ENCODE measurements at regions not wholly inside any gene's neighbourhood (a gene's known extent, or its start where the extent isn't known, plus 50 kb on each side); places are given as distances from the start of the nearest gene placed in this dataset.
"Not testable (repeated sequence)": the region's sequence is repeated elsewhere in the genome, so short reads cannot be mapped to it uniquely, and the experiment has no call there.

GRCh38 chr18:5015213-5015612 lies 181.8 kb downstream of the AKAIN1 start:
- DNase-seq = no peak

- DNase-seq = not testable (repeated sequence)
These were observed 192.8 kb downstream of the AKAIN1 start for GRCh38 chr18:5004031-5004820.

DNA sequence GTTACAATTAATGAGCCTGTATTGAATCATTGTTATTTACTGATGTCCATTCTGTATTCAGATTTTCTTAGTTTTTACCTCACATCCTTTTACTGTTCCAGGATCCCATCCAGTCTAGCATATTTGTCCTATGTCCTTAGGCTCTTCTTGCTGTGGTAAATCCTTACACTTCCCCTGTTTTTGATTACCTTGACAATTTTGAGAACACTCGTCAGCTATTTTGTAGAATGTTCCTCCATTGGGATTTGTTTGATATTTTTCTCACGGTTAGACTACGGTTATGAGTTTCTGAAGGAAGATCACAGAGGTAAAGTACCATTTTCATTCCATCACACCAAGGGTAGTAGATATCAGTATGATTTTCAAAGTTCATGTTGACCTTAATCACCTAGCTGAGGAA lies 202.3 kb downstream of the AKAIN1 start:
- no peak for DNase-seq

DNA sequence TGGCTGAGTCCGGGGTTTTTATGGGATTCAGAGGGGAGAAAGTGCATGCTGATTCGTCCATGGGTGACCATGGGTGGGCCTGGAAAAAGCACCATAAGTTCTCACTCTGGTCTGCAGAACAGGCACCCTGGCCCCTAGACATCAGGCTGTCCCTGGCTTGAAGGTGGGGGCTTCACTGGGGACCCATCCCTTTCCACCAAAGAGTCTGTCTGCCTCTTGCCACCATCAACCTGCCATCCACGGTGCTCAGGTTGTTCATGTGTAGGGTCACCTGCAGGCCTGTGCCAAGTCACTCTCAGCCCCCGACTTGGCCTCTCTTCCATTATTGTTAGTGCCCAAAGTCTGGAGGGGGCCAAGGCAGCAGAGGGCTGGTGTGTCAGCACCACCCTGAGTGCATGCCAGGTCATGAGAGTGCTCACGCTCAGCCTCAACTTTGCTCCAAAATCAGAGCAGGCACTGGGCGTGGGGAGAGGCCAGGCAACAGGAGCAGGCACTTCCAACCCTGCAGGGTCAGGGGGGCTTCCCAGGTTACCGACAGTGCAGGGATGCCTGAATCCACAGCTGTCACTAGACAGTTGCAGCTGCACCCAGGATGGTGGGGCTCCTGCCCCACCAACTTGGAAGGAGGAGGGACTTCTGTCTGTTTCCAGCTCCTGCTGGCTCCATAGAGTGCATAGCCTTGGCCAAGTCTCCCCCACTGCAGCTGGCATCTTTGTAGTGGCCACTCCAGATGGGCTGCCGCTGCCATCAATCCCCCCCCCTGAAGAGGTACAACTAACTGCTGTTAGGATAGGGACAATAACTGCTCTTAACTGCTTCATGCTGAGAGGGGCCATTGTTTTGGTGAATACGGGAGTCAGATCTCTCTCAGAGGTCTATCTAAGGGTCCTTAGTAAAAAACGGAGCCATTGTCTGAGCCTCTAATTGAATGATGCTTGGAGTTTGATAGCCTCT lies 209.3 kb downstream of the AKAIN1 start:
- no peak for DNase-seq

GRCh38 chr18:4986677-4987076 lies 210.4 kb downstream of the AKAIN1 start:
- DNase-seq = no peak

DNA sequence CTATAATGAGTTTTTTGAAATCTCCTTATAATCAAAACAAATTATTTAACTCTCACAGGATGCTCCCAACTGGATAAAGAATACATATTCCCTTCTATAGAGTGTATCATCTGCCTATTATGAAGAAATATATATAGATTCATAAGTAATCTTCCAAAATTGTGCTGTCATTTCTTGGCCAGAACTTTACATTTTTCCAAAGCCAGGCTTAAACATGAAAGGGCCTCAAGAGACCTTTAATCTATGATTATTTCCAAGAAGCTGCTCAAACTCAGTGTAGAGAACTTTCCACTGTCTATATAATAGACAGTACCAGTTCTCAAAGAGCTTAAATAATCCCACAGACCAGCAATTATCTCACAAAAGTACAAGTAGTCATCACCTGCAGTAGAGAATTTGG lies 211.0 kb downstream of the AKAIN1 start:
- DNase-seq = no peak

GRCh38 chr18:4961121-4961909 lies 235.7 kb downstream of the AKAIN1 start:
- DNase-seq = no peak

DNA sequence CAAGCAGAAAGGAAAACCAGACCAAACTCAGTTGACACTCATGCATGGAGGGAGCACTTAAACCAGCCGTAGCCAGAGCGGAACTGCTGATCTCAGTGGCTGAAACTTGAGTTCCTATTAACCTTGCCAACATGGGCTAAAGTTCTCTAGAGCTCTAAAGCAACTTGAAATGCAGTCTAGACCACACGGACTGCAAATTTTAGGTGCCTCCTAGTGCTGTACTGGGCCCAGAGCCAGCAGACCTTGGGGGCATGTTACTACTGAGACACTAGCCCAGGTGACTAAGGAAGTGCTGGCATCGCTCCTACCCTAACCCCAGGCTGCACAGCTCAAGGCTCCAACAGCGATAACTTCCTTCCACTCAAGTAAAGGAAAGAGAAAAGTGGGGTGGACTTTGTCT lies 236.5 kb downstream of the AKAIN1 start:
- DNase-seq = no peak

DNA sequence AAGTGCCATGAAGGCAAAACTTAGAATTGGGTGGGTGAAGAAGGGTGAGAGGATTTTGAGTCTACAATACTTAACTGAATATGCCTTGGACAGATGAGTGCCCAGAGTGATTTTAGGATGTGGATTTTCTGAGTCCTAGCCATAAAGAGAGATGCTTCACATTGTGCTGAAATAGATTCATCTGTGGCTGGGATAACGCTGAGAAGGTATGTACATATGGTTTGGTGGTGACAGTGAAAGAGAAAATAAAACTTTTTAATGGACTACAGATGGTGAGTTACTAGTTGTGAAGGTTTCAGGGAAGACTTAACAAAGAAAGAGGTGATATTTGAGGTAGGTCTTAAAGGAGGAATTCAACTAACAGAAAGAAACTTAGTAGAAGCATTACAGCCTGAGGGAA lies 265.8 kb downstream of the AKAIN1 start:
- no peak for DNase-seq

DNA sequence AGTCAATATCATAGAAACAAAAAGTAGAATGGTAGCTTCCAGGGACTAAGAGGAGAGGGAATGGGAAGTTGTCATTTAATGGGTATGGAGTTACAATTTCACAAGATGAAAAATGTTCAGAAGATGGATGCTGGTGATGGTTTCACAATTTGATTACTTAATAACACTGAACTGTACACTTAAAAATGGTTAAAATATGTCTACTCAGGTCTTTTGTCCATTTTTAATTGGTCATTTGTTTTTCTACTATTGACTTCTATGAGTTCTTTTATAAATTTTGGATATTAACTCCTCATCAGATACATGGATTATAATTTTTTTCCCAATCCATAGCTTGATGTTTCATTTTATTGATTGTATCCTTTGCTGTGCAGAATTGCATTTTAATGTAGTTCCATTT lies 275.5 kb downstream of the AKAIN1 start:
- DNase-seq = no peak

- DNase-seq = not testable (repeated sequence)
These were observed 279.5 kb downstream of the AKAIN1 start for GRCh38 chr18:4917509-4917908.

GRCh38 chr18:4908328-4908727 lies 288.7 kb downstream of the AKAIN1 start:
- no peak for DNase-seq

DNA sequence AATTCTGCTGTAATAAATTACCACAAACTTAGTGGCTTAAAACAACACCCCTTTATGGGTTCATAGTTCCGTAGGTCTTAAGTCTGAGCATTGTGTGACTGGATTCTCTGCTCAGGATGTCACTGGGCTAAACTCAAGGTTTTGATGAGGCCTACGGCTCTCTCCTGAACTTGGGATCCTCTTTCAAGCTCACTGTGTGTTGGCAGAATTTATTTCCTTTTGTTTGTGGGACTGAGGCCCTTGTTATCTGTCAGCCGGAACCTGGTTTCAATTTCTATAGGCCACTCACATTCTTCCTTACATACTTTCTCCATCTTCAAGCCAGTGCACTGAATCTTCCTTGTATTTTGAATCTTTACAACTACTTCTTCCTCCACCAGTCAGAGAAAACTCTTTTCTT lies 290.2 kb downstream of the AKAIN1 start:
- DNase-seq = no peak

- no peak for DNase-seq
These were observed 308.6 kb downstream of the AKAIN1 start for GRCh38 chr18:4888251-4889040.

GRCh38 chr18:4878480-4878879 lies 318.6 kb downstream of the AKAIN1 start:
- no peak for DNase-seq

GRCh38 chr18:4871197-4871596 lies 325.9 kb downstream of the AKAIN1 start:
- no peak for DNase-seq

GRCh38 chr18:4870177-4870773 lies 326.8 kb downstream of the AKAIN1 start:
- DNase-seq = no peak

DNA sequence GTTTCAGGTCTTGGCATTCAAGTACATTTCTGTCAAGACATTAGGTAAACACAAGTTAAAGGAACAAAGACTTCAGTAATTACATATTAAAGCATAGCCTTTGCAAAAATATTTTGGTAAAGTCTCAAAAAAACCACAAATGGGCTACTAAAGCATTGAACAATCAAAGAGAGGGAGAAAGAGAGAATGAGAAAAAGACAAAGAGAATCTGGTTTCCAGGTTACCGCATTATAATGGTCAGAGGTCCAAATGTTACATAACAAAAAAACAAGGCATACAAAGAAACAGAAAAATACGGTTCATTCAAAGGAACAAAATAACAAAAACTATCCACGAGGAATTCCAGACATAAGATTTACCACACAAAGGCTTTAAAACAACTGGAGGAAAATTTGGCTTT lies 327.9 kb downstream of the AKAIN1 start:
- no peak for DNase-seq

DNA sequence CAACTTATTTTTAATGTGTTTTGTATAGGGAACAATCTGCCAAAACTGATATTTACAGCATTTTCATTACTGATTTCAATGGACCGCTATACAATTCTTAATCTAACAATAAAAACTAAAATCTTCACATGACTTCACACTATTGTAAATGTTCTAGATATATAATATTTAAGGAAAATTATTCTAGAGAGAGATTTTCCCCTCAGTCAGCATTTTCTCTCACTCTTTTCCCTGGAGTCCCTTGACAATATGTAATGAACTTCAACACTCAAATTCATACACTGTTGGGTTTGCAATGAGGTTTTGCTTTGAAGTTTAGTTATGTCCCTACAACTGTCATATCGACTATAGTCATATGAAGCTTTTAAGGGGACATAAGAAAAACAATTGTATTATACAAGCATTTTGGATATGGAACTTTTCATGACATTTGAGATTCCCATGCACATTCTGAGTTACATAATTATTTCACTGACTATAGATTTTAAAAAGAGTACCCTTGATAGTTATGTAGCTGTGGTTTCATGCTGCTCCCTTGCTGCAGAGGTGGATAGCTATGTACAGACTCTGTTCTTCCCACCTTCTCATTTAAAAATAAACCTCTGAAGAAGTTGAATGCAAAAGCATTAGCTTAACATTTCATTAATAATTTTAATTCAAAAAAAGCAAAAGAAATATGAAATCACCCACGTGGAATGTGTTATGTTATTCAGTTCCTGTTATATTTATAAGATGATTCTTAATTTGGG lies 338.5 kb downstream of the AKAIN1 start:
- no peak for DNase-seq

DNA sequence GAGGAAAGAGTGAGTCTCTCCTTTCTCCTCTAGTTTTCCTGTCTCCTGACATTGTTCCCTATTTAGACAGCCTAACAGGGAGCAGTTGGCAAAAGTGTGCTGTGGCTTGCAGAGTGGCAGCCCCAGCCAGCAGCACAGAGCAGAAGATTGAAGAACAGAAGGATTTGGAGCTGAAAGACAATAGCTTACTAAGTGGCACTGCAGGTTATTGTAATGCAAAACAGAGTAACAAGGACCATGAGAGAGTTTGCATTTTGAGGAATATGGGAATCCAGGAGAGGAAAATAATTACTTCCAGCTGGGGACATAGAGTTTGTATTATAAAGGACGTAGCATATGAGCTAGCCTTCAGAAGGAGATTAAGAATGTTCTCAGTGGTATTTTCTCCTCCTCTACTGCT lies 342.4 kb downstream of the AKAIN1 start:
- DNase-seq = no peak

GRCh38 chr18:4851301-4851976 lies 345.6 kb downstream of the AKAIN1 start:
- DNase-seq = no peak
